Stimulated activated CD4-positive, alpha-beta T cell treated with anti-CD3 and anti-CD28 coated beads, TNF-alpha, amount 100 ng/mL, for 48 hours (primary cell): ENCODE measurements at regions not wholly inside any gene's neighbourhood (a gene's known extent, or its start where the extent isn't known, plus 50 kb on each side); places are given as distances from the start of the nearest gene placed in this dataset.
A peak's percentile ranks its signal among the peaks of the same experiment; 100 is the strongest.

ENCODE experiments used
- DNase-seq, 3 donors: peaks; one replicate each; pipeline ENCODE4 v3.0.0-alpha.2; 2020; ENCODE audit warnings: low read depth in 3 of 3

- DNase-seq: no peak
These were observed 109.4 kb upstream of the SPRY4 start for GRCh38 chr5:142434322-142434612.

- no peak for DNase-seq
These were observed 108.9 kb upstream of the SPRY4 start for GRCh38 chr5:142433526-142434321.

GRCh38 chr5:142432961-142433360, 108.1 kb upstream of the SPRY4 start:
- peak in 2 of 3 donors; percentile 14 to 26 for DNase-seq

- DNase-seq: no peak
These were observed 107.6 kb upstream of the SPRY4 start for GRCh38 chr5:142432369-142432863.

GRCh38 chr5:142428773-142429473, 104.1 kb upstream of the SPRY4 start:
- DNase-seq: no peak

GRCh38 chr5:142428036-142428772, 103.4 kb upstream of the SPRY4 start:
- DNase-seq: no peak

GRCh38 chr5:142427529-142427928, 102.7 kb upstream of the SPRY4 start:
- no peak for DNase-seq

- DNase-seq: no peak
These were observed 102.2 kb upstream of the SPRY4 start for GRCh38 chr5:142427015-142427364.

GRCh38 chr5:142426129-142427014, 101.6 kb upstream of the SPRY4 start:
- peak in 1 of 3 donors; percentile 1 for DNase-seq

GRCh38 chr5:142425286-142426065, 100.7 kb upstream of the SPRY4 start:
- DNase-seq: no peak

GRCh38 chr5:142422429-142422828, 97.6 kb upstream of the SPRY4 start:
- no peak for DNase-seq

GRCh38 chr5:142421621-142422397, 97.0 kb upstream of the SPRY4 start:
- DNase-seq: no peak

GRCh38 chr5:142421228-142421617, 96.4 kb upstream of the SPRY4 start:
- DNase-seq: no peak

- no peak for DNase-seq
These were observed 95.9 kb upstream of the SPRY4 start for GRCh38 chr5:142420561-142421227.

- no peak for DNase-seq
These were observed 87.8 kb upstream of the SPRY4 start for GRCh38 chr5:142412581-142412980.

GRCh38 chr5:142411656-142412425, 87.0 kb upstream of the SPRY4 start:
- no peak for DNase-seq

GRCh38 chr5:142411103-142411502, 86.3 kb upstream of the SPRY4 start:
- no peak for DNase-seq

GRCh38 chr5:142408981-142409481, 84.2 kb upstream of the SPRY4 start:
- no peak for DNase-seq

- no peak for DNase-seq
These were observed 83.7 kb upstream of the SPRY4 start for GRCh38 chr5:142408536-142408935.
